ENCODE measurements at regions not wholly inside any gene's neighbourhood (a gene's known extent, or its start where the extent isn't known, plus 50 kb on each side); places are given as distances from the start of the nearest gene placed in this dataset.

GRCh38 chr18:29028560-29028959 is 851.6 kb upstream of the CDH2 start (continued):
- TF ChIP-seq CHD7 (IDR thresholded peaks at IDR 0.05; ENCODE audit: insufficient replicate concordance, low read length): no peak
- TF ChIP-seq POLR2AphosphoS5 (IDR thresholded peaks at IDR 0.05; ENCODE audit: low read depth, low read length): no peak
- TF ChIP-seq KDM5A (IDR thresholded peaks at IDR 0.05; ENCODE audit: low read length): no peak
- TF ChIP-seq EGR1 (IDR thresholded peaks at IDR 0.05; ENCODE audit: borderline replicate concordance, low read depth, low read length): no peak
